Stimulated activated CD8-positive, alpha-beta memory T cell treated with anti-CD3 and anti-CD28 coated beads, Interleukin-4, amount 100 ng/mL, for 48 hours (primary cell): ENCODE measurements at regions not wholly inside any gene's neighbourhood (a gene's known extent, or its start where the extent isn't known, plus 50 kb on each side); places are given as distances from the start of the nearest gene placed in this dataset.

Source experiments
- DNase-seq: peaks from one replicate; pipeline ENCODE4 v3.0.0-alpha.2; 2020

DNA sequence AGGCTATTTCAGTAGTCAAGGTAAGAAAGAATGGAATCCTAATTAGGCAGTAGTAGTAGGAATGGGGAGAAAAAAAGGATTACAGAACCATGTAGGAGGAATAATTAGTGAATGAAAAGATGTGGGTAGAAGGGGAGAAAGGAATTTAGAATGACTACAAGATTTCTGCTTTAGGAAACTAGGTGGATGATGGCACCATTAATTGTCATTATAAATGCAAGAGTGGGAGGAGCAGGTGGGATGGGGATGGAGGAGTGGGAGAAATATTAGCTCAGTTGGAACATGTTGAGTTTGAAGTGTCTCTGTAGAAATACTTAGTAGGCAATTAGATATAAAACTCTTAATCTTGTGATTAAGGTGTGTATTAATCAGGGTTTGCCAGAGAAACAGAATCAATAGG lies 50.0 kb upstream of the C21orf91 start:
- DNase-seq: no peak
